Smooth muscle cell (in vitro differentiated cells): ENCODE measurements at regions not wholly inside any gene's neighbourhood (a gene's known extent, or its start where the extent isn't known, plus 50 kb on each side); places are given as distances from the start of the nearest gene placed in this dataset.
"Not testable (repeated sequence)": the region's sequence is repeated elsewhere in the genome, so short reads cannot be mapped to it uniquely, and the experiment has no call there.

ENCODE experiments used
- DNase-seq: peaks from one replicate; lab custom pipeline; 2025; ENCODE audit not compliant: unreplicated experiment; lab: John Stamatoyannopoulos, UW
- H2AFZ ChIP-seq: fragments of 200-600 bp; sonication (generic); 2 replicates; pipeline ENCODE4 v1.6.0; 2016; ENCODE audit warnings: antibody characterized with exemption, low read depth, mild to moderate bottlenecking
- H3F3A ChIP-seq: fragments of 200-600 bp; sonication (generic); 2 replicates; pipeline ENCODE4 v1.6.0; 2017; ENCODE audit warnings: antibody characterized with exemption, low read depth
- H3K27ac ChIP-seq: fragments of 200-600 bp; sonication (generic); 2 replicates; pipeline ENCODE4 v1.5.1; 2016; ENCODE audit warnings: low read depth, mild to moderate bottlenecking
- H3K27me3 ChIP-seq: fragments of 200-600 bp; sonication (generic); 2 replicates; pipeline ENCODE4 v1.6.1; 2016; ENCODE audit warnings: low read depth, mild to moderate bottlenecking
- H3K36me3 ChIP-seq: fragments of 200-600 bp; sonication (generic); 2 replicates; pipeline ENCODE4 v1.5.1; 2016; ENCODE audit warnings: low read depth
- H3K4me1 ChIP-seq: fragments of 200-600 bp; sonication (generic); 2 replicates; pipeline ENCODE4 v1.5.1; 2016; ENCODE audit warnings: low read depth
- H3K4me2 ChIP-seq: fragments of 200-600 bp; sonication (generic); 2 replicates; pipeline ENCODE4 v1.6.0; 2016; ENCODE audit warnings: mild to moderate bottlenecking
- H3K4me3 ChIP-seq: fragments of 200-600 bp; sonication (generic); 2 replicates; pipeline ENCODE4 v1.5.1; 2016; ENCODE audit warnings: mild to moderate bottlenecking
- H3K79me2 ChIP-seq: fragments of 200-600 bp; sonication (generic); 2 replicates; pipeline ENCODE4 v1.6.0; 2016; ENCODE audit warnings: low read depth, mild to moderate bottlenecking
- H3K9ac ChIP-seq: fragments of 200-600 bp; sonication (generic); 2 replicates; pipeline ENCODE4 v1.6.0; 2016; ENCODE audit warnings: low read depth
- H3K9me3 ChIP-seq: fragments of 200-600 bp; sonication (generic); replicated peaks from 2 replicates; pipeline ENCODE4 v1.5.1; 2016; ENCODE audit warnings: low read depth
- H4K20me1 ChIP-seq: fragments of 200-600 bp; sonication (generic); 2 replicates; pipeline ENCODE4 v1.6.0; 2016; ENCODE audit warnings: low read depth
- WGBS: methylation state at CpG from one replicate; pipeline ENCODE4 v1.1.7; 2016; ENCODE audit warnings: low lambda C conversion rate; 5-methylcytosine and 5-hydroxymethylcytosine counted together
- TF ChIP-seq, protein P1 (sequence below): fragments of 200-600 bp; sonication (generic); IDR thresholded peaks from 2 replicates; pipeline ENCODE4 v1.5.1; 2017; ENCODE audit warnings: borderline replicate concordance, mild to moderate bottlenecking, antibody characterized with exemption; ENCODE audit not compliant: insufficient read depth, poor library complexity, severe bottlenecking

DNA sequence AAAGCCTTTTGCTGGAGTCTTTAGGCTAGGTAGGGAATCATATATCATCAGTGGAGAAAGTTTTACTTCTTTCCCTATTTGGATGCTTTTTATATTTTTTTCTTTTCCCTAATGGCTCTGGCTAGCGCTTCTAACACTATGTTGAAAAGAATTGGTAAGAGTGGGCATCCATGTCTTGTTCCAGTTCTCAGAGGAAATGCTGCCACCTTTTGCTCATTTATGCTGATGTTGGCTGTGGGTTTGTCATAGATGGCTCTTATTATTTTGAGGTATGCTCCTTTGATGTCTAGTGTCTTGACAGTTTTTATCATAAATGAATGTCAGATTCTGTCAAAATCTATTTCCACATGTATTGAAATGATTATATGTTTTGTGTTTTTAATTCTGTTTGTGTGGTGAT, 1544.1 kb downstream of the REEP3 start:
- WGBS = 93% methylated on average over 1 of the region's 1 CpG
- Histone ChIP-seq H3K27ac (no peak overlapping the region), H3K4me1 (no peaks in the 10 kb centered on the region), H3K36me3 (no peaks in the 10 kb centered on the region), H3K27me3 (no peaks in the 10 kb centered on the region), H3K4me3 (no peak overlapping the region), H3K79me2 (no peaks in the 10 kb centered on the region), H3K9me3 (no peaks in the 10 kb centered on the region), H3K4me2 (no peak overlapping the region), H3F3A (no peaks in the 10 kb centered on the region), H2AFZ (no peak overlapping the region), H3K9ac (no peak overlapping the region), H4K20me1 (no peaks in the 10 kb centered on the region)
- TF ChIP-seq, protein P1, sequence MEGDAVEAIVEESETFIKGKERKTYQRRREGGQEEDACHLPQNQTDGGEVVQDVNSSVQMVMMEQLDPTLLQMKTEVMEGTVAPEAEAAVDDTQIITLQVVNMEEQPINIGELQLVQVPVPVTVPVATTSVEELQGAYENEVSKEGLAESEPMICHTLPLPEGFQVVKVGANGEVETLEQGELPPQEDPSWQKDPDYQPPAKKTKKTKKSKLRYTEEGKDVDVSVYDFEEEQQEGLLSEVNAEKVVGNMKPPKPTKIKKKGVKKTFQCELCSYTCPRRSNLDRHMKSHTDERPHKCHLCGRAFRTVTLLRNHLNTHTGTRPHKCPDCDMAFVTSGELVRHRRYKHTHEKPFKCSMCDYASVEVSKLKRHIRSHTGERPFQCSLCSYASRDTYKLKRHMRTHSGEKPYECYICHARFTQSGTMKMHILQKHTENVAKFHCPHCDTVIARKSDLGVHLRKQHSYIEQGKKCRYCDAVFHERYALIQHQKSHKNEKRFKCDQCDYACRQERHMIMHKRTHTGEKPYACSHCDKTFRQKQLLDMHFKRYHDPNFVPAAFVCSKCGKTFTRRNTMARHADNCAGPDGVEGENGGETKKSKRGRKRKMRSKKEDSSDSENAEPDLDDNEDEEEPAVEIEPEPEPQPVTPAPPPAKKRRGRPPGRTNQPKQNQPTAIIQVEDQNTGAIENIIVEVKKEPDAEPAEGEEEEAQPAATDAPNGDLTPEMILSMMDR = no peak
- no peak for DNase-seq

DNA sequence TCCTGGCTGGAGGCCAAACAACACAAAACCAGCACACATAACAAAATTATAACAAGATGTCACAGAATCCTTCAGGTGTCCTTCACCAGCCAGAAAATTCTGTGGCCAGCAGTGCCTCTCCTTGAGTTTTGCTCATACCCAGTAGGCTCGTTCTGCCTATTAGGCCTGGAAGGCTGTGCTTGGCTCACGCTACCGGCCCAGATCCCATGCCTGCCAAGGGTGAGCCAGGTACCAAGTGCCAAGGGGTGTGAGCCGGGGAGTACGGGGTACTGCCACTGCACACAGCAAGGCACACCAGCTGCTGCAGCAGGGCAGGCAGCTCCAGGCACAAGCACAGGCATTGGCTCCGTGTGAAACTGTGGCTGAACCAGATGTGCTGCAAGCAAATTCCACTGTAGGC, 1562.0 kb downstream of the REEP3 start:
- no peak for DNase-seq
- H3K27me3 ChIP-seq = no peaks in the 10 kb centered on the region
- no peak overlapping the region for H2AFZ ChIP-seq
- H3K4me3 ChIP-seq = no peak overlapping the region
- no peak overlapping the region for H3K9ac ChIP-seq
- no peaks in the 10 kb centered on the region for H3K79me2 ChIP-seq
- no peaks in the 10 kb centered on the region for H3K36me3 ChIP-seq
- H3F3A ChIP-seq = no peaks in the 10 kb centered on the region
- H3K27ac ChIP-seq = no peak overlapping the region
- no peaks in the 10 kb centered on the region for H3K9me3 ChIP-seq
- WGBS = 75% methylated on average over 6 of the region's 6 CpGs
- H4K20me1 ChIP-seq = no peaks in the 10 kb centered on the region
- no peaks in the 10 kb centered on the region for H3K4me1 ChIP-seq
- no peak overlapping the region for H3K4me2 ChIP-seq
- TF ChIP-seq, protein P1 = no peak

DNA sequence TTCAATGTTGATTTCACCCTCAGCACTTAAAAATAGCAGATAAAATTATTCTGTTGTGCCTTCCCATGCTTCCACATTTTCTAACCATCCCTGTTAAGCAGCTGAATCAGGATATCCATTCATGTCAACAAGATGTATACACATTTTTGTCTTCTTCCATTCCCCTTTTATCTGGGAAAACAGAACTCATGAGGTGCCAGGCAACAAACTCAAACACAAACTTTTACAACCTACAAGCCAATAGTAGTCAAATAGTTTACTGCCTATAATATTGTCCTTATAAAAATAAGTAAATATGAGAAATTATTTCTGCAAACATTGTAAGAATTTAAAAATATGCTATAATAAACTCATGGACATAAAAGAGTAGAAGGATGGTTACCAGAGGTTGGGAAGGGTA, 1569.8 kb downstream of the REEP3 start:
- H2AFZ ChIP-seq = no peak overlapping the region
- no peaks in the 10 kb centered on the region for H3F3A ChIP-seq
- H3K9ac ChIP-seq = no peak overlapping the region
- no peak overlapping the region for H3K27ac ChIP-seq
- H3K4me2 ChIP-seq = no peak overlapping the region
- H3K4me3 ChIP-seq = no peak overlapping the region
- no peaks in the 10 kb centered on the region for H3K27me3 ChIP-seq
- TF ChIP-seq, protein P1 = no peak
- H4K20me1 ChIP-seq = no peaks in the 10 kb centered on the region
- no peaks in the 10 kb centered on the region for H3K36me3 ChIP-seq
- DNase-seq = no peak
- H3K79me2 ChIP-seq = no peaks in the 10 kb centered on the region
- H3K4me1 ChIP-seq = no peaks in the 10 kb centered on the region
- no peaks in the 10 kb centered on the region for H3K9me3 ChIP-seq

DNA sequence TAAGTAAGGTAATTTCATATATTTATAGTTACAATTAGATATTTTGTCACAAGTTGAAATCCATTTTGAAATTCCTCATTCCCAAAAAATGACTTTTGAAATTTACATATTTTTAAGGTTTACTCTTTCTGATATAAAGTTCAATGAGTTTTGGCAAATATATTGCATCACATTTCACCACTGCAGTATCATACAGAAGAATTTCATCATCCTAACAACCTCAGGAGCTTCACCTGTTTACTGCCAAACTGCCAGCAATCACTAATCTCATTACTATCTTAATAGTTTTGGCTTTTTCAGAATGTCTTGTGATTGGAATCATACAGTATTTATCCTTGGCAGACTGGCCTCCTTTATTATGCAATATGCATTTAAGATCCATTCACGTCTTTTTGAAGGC, 1578.9 kb downstream of the REEP3 start:
- no peak overlapping the region for H3K4me2 ChIP-seq
- TF ChIP-seq, protein P1 = no peak
- H2AFZ ChIP-seq = no peak overlapping the region
- H3K4me3 ChIP-seq = no peak overlapping the region
- no peaks in the 10 kb centered on the region for H3K4me1 ChIP-seq
- H3F3A ChIP-seq = no peaks in the 10 kb centered on the region
- DNase-seq = no peak
- no peaks in the 10 kb centered on the region for H3K27me3 ChIP-seq
- no peak overlapping the region for H3K9ac ChIP-seq
- no peaks in the 10 kb centered on the region for H4K20me1 ChIP-seq
- H3K36me3 ChIP-seq = no peaks in the 10 kb centered on the region
- no peaks in the 10 kb centered on the region for H3K79me2 ChIP-seq
- WGBS = 91% methylated on average over 1 of the region's 1 CpG
- H3K9me3 ChIP-seq = no peaks in the 10 kb centered on the region
- H3K27ac ChIP-seq = no peak overlapping the region

DNA sequence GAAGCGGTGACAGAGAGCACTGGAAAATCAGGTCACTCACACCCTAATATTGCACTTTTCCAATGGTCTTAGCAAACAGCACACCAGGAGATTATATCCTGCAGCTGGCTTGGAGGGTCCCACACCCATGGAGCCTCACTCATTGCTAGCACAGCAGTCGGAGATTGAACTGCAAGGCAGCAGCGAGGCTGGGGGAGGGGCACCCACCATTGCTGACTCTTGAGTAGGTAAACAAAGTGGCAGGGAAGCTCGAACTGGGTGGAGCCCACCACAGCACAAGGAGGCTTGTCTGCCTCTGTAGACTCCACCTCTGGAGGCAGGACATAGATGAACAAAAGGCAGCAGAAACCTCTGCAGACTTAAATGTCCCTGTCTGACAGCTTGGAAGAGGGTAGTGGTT, 1579.7 kb downstream of the REEP3 start:
- 92% methylated on average over 4 of the region's 4 CpGs for WGBS
- not testable (repeated sequence) for H2AFZ ChIP-seq, H3K36me3 ChIP-seq, H3K79me2 ChIP-seq, H3K27me3 ChIP-seq, H3K9ac ChIP-seq, H4K20me1 ChIP-seq, H3K4me1 ChIP-seq, DNase-seq, H3K4me2 ChIP-seq, H3K4me3 ChIP-seq, H3K27ac ChIP-seq, H3F3A ChIP-seq, H3K9me3 ChIP-seq
